BLaER1 (cell line): ENCODE measurements at regions not wholly inside any gene's neighbourhood (a gene's known extent, or its start where the extent isn't known, plus 50 kb on each side); places are given as distances from the start of the nearest gene placed in this dataset.

Experiments used
- H3K27ac ChIP-seq: shearing (Covaris generic); formaldehyde crosslinking; 2 replicates; pipeline ENCODE4 v1.8.1; 2022
- H3K27me3 ChIP-seq: shearing (Covaris generic); formaldehyde crosslinking; 2 replicates; pipeline ENCODE4 v1.8.1; 2022
- H3K36me3 ChIP-seq: shearing (Covaris generic); formaldehyde crosslinking; 2 replicates; pipeline ENCODE4 v1.8.1; 2022
- H3K4me1 ChIP-seq: shearing (Covaris generic); formaldehyde crosslinking; 2 replicates; pipeline ENCODE4 v1.8.1; 2022
- H3K4me2 ChIP-seq: shearing (Covaris generic); formaldehyde crosslinking; 2 replicates; pipeline ENCODE4 v1.8.1; 2022
- H3K4me3 ChIP-seq: shearing (Covaris generic); formaldehyde crosslinking; 2 replicates; pipeline ENCODE4 v1.8.1; 2022
- H3K9ac ChIP-seq: shearing (Covaris generic); formaldehyde crosslinking; 2 replicates; pipeline ENCODE4 v1.8.1; 2022
- H3K9me3 ChIP-seq: shearing (Covaris generic); formaldehyde crosslinking; 2 replicates; pipeline ENCODE4 v1.8.1; 2022
- H4K20me1 ChIP-seq: shearing (Covaris generic); formaldehyde crosslinking; 2 replicates; pipeline ENCODE4 v1.8.1; 2022
- Cebpa-rat ChIP-seq: shearing (Covaris generic); IDR thresholded peaks from 2 replicates; pipeline ENCODE4 v1.8.1; 2022

- Histone ChIP-seq H3K9me3 (peaks cover 18% of the 10 kb centered on the region), H3K27me3 (no peaks in the 10 kb centered on the region), H3K4me1 (peaks cover 11% of the 10 kb centered on the region)
These were observed 84.6 kb upstream of the CERS6 start for GRCh38 chr2:168371273-168372019.

GRCh38 chr2:168373468-168373867 lies 82.6 kb upstream of the CERS6 start:
- Histone ChIP-seq H3K9ac (no peak overlapping the region), H3K4me2 (no peak overlapping the region), H3K4me1 (peaks cover 11% of the 10 kb centered on the region), H3K36me3 (no peaks in the 10 kb centered on the region), H4K20me1 (no peaks in the 10 kb centered on the region), H3K27me3 (no peaks in the 10 kb centered on the region), H3K4me3 (no peak overlapping the region), H3K9me3 (peaks cover 18% of the 10 kb centered on the region), H3K27ac (no peak overlapping the region)
- TF ChIP-seq Cebpa-rat = no peak

More at GRCh38 chr2:168371273-168372019, 84.6 kb upstream of the CERS6 start:
- no peak for TF ChIP-seq Cebpa-rat
- Histone ChIP-seq H4K20me1 (no peaks in the 10 kb centered on the region), H3K36me3 (no peaks in the 10 kb centered on the region), H3K4me2 (peak overlapping the region; percentile 62), H3K27ac (peak overlapping the region; percentile 28), H3K4me3 (no peak overlapping the region), H3K9ac (no peak overlapping the region; the same call in 1 of the 2 replicates)

- H3K36me3 ChIP-seq = no peaks in the 10 kb centered on the region
- TF ChIP-seq Cebpa-rat = no peak
- H3K4me3 ChIP-seq = no peak overlapping the region
- H4K20me1 ChIP-seq = no peaks in the 10 kb centered on the region
- H3K4me1 ChIP-seq = peaks cover 11% of the 10 kb centered on the region
- H3K4me2 ChIP-seq = no peak overlapping the region
- H3K27me3 ChIP-seq = no peaks in the 10 kb centered on the region
- no peak overlapping the region for H3K27ac ChIP-seq
- H3K9me3 ChIP-seq = peaks cover 18% of the 10 kb centered on the region
- H3K9ac ChIP-seq = no peak overlapping the region
These were observed 80.8 kb upstream of the CERS6 start for GRCh38 chr2:168375195-168375798.

- Histone ChIP-seq H3K4me1 (no peaks in the 10 kb centered on the region), H3K36me3 (no peaks in the 10 kb centered on the region), H3K9ac (no peak overlapping the region), H4K20me1 (no peaks in the 10 kb centered on the region), H3K4me2 (no peak overlapping the region), H3K9me3 (no peaks in the 10 kb centered on the region; the same call in 1 of the 2 replicates), H3K27me3 (no peaks in the 10 kb centered on the region), H3K4me3 (no peak overlapping the region), H3K27ac (no peak overlapping the region)
- no peak for TF ChIP-seq Cebpa-rat
These were observed 77.0 kb upstream of the CERS6 start for GRCh38 chr2:168378960-168379669.

GRCh38 chr2:168380500-168380899 lies 75.6 kb upstream of the CERS6 start:
- no peaks in the 10 kb centered on the region for H3K36me3 ChIP-seq
- H3K4me1 ChIP-seq = no peaks in the 10 kb centered on the region
- H3K9ac ChIP-seq = no peak overlapping the region
- H3K4me3 ChIP-seq = no peak overlapping the region
- H3K4me2 ChIP-seq = no peak overlapping the region
- H3K27ac ChIP-seq = no peak overlapping the region
- no peak for TF ChIP-seq Cebpa-rat
- no peaks in the 10 kb centered on the region for H3K27me3 ChIP-seq
- H4K20me1 ChIP-seq = no peaks in the 10 kb centered on the region
- no peaks in the 10 kb centered on the region; the same call in 1 of the 2 replicates for H3K9me3 ChIP-seq

GRCh38 chr2:168392024-168392423 lies 64.0 kb upstream of the CERS6 start:
- no peak for TF ChIP-seq Cebpa-rat
- no peaks in the 10 kb centered on the region for H4K20me1 ChIP-seq
- no peak overlapping the region for H3K4me3 ChIP-seq
- no peak overlapping the region for H3K9ac ChIP-seq
- no peaks in the 10 kb centered on the region for H3K9me3 ChIP-seq
- H3K4me1 ChIP-seq = no peaks in the 10 kb centered on the region
- H3K27ac ChIP-seq = no peak overlapping the region
- no peaks in the 10 kb centered on the region for H3K27me3 ChIP-seq
- no peak overlapping the region for H3K4me2 ChIP-seq
- H3K36me3 ChIP-seq = no peaks in the 10 kb centered on the region

GRCh38 chr2:168392797-168393196 lies 63.3 kb upstream of the CERS6 start:
- no peaks in the 10 kb centered on the region for H3K27me3 ChIP-seq
- no peak overlapping the region for H3K4me3 ChIP-seq

GRCh38 chr2:168394262-168394661 lies 61.8 kb upstream of the CERS6 start:
- Histone ChIP-seq H3K9me3 (no peaks in the 10 kb centered on the region), H3K27ac (no peak overlapping the region), H4K20me1 (no peaks in the 10 kb centered on the region), H3K4me2 (no peak overlapping the region), H3K9ac (no peak overlapping the region), H3K36me3 (no peaks in the 10 kb centered on the region), H3K4me1 (no peaks in the 10 kb centered on the region), H3K27me3 (no peaks in the 10 kb centered on the region), H3K4me3 (no peak overlapping the region)
- TF ChIP-seq Cebpa-rat = no peak

More at GRCh38 chr2:168392797-168393196, 63.3 kb upstream of the CERS6 start:
- H3K4me2 ChIP-seq = no peak overlapping the region
- no peaks in the 10 kb centered on the region for H3K36me3 ChIP-seq
- H3K9ac ChIP-seq = no peak overlapping the region
- no peak for TF ChIP-seq Cebpa-rat
- no peaks in the 10 kb centered on the region for H3K4me1 ChIP-seq
- no peak overlapping the region for H3K27ac ChIP-seq
- H4K20me1 ChIP-seq = no peaks in the 10 kb centered on the region
- no peaks in the 10 kb centered on the region for H3K9me3 ChIP-seq

- Histone ChIP-seq H3K9me3 (no peaks in the 10 kb centered on the region), H3K4me1 (no peaks in the 10 kb centered on the region), H3K4me3 (no peak overlapping the region), H3K36me3 (no peaks in the 10 kb centered on the region), H3K27me3 (no peaks in the 10 kb centered on the region), H4K20me1 (no peaks in the 10 kb centered on the region), H3K4me2 (no peak overlapping the region), H3K9ac (no peak overlapping the region), H3K27ac (no peak overlapping the region)
- no peak for TF ChIP-seq Cebpa-rat
These were observed 59.9 kb upstream of the CERS6 start for GRCh38 chr2:168396131-168396530.

GRCh38 chr2:168397629-168398028 lies 58.4 kb upstream of the CERS6 start:
- no peaks in the 10 kb centered on the region for H3K36me3 ChIP-seq
- H3K9me3 ChIP-seq = no peaks in the 10 kb centered on the region
- no peak overlapping the region for H3K27ac ChIP-seq
- H3K4me3 ChIP-seq = no peak overlapping the region
- no peak overlapping the region for H3K9ac ChIP-seq
- no peak overlapping the region for H3K4me2 ChIP-seq
- no peak for TF ChIP-seq Cebpa-rat
- no peaks in the 10 kb centered on the region for H3K4me1 ChIP-seq
- H3K27me3 ChIP-seq = no peaks in the 10 kb centered on the region
- no peaks in the 10 kb centered on the region for H4K20me1 ChIP-seq
